HUES6 (cell line): ENCODE measurements at regions not wholly inside any gene's neighbourhood (a gene's known extent, or its start where the extent isn't known, plus 50 kb on each side); places are given as distances from the start of the nearest gene placed in this dataset.
"Not testable (repeated sequence)": the region's sequence is repeated elsewhere in the genome, so short reads cannot be mapped to it uniquely, and the experiment has no call there.

Experiments
- H3K27ac ChIP-seq: 2 replicates; pipeline ENCODE4 v1.7.0; 2013; ENCODE audit warnings: low read depth, mild to moderate bottlenecking, low read length, inconsistent platforms
- H3K27me3 ChIP-seq: 2 replicates; pipeline ENCODE4 v1.6.1; 2013; ENCODE audit warnings: low read length; ENCODE audit not compliant: control insufficient read depth, insufficient read depth
- H3K36me3 ChIP-seq: 2 replicates; pipeline ENCODE4 v1.6.1; 2013; ENCODE audit warnings: low read length; ENCODE audit not compliant: control insufficient read depth, insufficient read depth
- H3K4me1 ChIP-seq: 2 replicates; pipeline ENCODE4 v1.6.1; 2013; ENCODE audit warnings: low read length; ENCODE audit not compliant: control insufficient read depth, insufficient read depth
- H3K4me3 ChIP-seq: 2 replicates; pipeline ENCODE4 v1.5.1; 2013; ENCODE audit warnings: low read depth, low read length
- H3K9ac ChIP-seq: one replicate; pipeline ENCODE4 v1.6.1; 2013; ENCODE audit warnings: mild to moderate bottlenecking, low read length
- H3K9me3 ChIP-seq: 2 replicates; pipeline ENCODE4 v1.6.1; 2013; ENCODE audit warnings: low read depth, low read length; ENCODE audit not compliant: control insufficient read depth, insufficient read depth

DNA sequence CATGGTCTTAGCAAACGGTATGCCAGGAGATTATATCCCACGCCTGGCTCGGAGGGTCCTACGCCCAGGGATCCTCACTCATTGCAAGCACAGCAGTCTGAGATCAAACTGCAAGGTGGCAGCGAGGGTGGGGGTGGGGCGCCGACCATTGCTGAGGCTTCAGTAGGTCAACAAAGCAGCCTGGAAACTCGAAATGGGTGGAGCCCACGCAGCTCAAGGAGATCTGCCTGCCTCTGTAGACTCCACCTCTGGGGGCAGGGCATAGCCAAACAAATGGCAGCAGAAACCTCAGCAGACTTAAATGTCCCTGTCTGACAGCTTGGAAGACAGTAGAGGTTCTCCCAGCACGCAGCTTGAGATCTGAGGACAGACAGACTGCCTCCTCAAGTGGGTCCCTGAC lies 172.7 kb upstream of the IRAK1BP1 start:
- not testable (repeated sequence) for H3K9ac ChIP-seq, H3K4me3 ChIP-seq, H3K27me3 ChIP-seq, H3K36me3 ChIP-seq, H3K27ac ChIP-seq, H3K4me1 ChIP-seq
- peaks cover 10% of the 10 kb centered on the region for H3K9me3 ChIP-seq

DNA sequence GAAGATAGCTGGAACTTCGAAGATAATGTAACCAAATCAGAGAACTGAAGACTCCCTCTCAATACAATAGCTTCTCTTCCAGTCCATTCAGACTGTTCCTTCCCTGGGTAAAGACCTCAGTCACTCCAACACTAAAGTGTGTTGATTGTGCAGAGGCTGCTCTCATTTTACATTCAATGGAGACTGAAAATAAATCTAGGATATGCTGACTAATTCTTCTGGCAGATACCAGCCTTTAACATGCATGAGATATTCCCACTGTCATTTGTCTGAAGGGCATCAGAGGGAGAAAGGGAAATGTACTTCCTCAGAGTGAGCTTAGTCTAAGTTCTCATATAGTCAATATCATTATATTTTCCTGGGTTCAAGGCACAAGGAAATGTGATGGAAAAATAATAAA lies 166.4 kb upstream of the IRAK1BP1 start:
- no peaks in the 10 kb centered on the region for H3K27me3 ChIP-seq
- H3K4me1 ChIP-seq = no peaks in the 10 kb centered on the region
- H3K9me3 ChIP-seq = no peaks in the 10 kb centered on the region
- H3K27ac ChIP-seq = no peak overlapping the region
- no peaks in the 10 kb centered on the region for H3K36me3 ChIP-seq
- H3K4me3 ChIP-seq = no peak overlapping the region
- no peak overlapping the region for H3K9ac ChIP-seq

DNA sequence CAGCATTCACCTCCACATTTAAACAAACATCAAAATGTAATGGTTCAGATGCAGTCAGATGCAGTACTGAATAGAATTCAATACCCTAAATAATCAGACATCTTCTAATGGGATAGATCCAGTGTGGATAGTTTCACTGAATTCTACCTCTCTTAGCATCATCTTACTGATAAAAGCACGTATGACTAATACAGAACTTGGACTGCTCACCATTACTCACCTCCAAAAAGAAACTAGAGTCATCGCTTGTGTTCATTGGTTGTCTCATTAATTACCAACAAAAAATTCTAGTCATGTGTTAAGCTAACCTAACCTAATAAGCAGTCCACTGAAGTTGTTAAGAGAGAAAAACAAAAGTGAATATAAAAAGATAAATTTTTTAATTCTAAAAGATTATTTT lies 165.9 kb upstream of the IRAK1BP1 start:
- no peaks in the 10 kb centered on the region for H3K9me3 ChIP-seq
- no peaks in the 10 kb centered on the region for H3K27me3 ChIP-seq
- H3K36me3 ChIP-seq = no peaks in the 10 kb centered on the region
- H3K4me1 ChIP-seq = no peaks in the 10 kb centered on the region
- H3K27ac ChIP-seq = no peak overlapping the region
- no peak overlapping the region for H3K4me3 ChIP-seq
- no peak overlapping the region for H3K9ac ChIP-seq

DNA sequence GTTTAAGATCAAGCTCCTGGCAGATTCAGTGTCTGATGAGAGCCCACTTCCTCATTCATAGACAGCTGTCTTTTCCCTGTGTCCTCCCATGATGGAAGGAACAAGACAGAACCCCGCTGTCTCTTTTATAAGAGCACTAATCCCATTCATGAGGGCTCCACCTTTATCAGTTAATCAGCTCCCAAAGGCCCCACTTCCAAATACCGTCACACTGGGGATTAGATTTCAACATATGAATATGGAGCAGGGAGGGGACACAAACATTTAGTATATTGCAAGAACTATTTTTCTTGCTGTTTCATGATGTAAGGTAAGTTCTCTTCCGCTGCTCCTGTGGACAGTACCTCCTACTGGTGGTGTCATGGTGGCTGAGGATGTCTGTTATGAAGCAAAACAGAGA lies 158.3 kb upstream of the IRAK1BP1 start:
- Histone ChIP-seq H3K9me3 (no peaks in the 10 kb centered on the region), H3K36me3 (no peaks in the 10 kb centered on the region), H3K4me3 (no peak overlapping the region)

DNA sequence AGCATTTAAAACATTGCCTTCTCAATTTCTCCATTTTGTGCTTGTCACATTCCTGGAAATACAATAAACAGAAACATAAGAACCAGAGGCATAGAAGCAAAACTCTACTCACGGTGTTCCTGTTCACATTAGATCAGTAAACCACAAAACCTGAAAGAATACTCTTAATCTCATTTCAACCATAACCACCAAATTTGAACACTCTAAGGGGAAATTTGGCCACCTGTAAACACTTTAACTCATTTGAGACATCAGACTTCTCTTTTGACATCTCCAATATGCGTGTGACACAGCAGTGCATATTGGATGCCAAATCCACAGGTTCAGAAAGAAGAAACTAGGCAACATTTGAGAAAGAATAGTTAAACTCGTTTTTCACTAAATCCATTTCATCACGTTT lies 153.8 kb upstream of the IRAK1BP1 start:
- Histone ChIP-seq H3K9ac (no peak overlapping the region), H3K36me3 (no peaks in the 10 kb centered on the region), H3K27ac (no peak overlapping the region), H3K27me3 (no peaks in the 10 kb centered on the region), H3K4me3 (no peak overlapping the region), H3K9me3 (no peaks in the 10 kb centered on the region), H3K4me1 (no peaks in the 10 kb centered on the region)

More for the DNA sequence above, 158.3 kb upstream of the IRAK1BP1 start:
- Histone ChIP-seq H3K27ac (no peak overlapping the region), H3K9ac (no peak overlapping the region), H3K4me1 (no peaks in the 10 kb centered on the region), H3K27me3 (no peaks in the 10 kb centered on the region)

DNA sequence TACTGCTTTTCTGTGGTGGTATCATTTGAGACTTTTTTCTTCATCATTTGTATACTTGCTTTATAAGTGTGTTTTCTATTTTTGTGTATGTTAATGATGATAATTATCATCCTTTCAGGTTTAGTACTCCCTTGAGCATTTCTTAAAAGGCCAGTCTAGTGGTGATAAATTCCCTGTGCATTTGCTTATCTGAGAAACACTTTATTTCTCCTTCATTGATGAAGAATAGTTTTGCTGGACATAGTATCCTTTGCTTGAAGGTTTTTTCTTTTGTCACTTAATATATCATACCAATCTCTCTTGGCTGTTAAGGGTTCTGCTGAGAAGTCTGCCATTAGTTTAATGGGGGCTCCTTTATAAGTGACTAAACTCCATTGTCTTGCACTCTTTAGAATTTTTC lies 123.2 kb upstream of the IRAK1BP1 start:
- Histone ChIP-seq H3K27ac (no peak overlapping the region), H3K9me3 (peaks cover 15% of the 10 kb centered on the region), H3K27me3 (no peaks in the 10 kb centered on the region), H3K4me3 (no peak overlapping the region), H3K4me1 (no peaks in the 10 kb centered on the region), H3K9ac (no peak overlapping the region), H3K36me3 (no peaks in the 10 kb centered on the region)

DNA sequence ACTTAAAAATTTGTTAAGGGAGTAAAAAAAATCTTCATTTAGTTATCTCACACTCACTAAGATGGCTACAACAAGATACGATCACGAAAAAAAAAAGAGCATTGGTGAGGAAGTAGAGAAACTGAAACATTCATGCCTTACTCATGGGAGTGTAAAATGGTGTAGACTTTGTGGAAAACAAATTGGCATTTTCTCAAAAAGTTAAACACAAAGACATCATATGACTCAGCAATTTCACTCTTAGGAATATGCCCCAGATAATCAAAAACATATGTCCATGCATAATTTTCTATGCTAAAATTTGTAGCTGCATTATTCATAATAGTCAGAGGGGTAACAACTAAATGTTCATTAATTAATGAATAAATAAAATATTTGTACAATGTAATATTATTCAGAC lies 120.9 kb upstream of the IRAK1BP1 start:
- Histone ChIP-seq H3K9me3 (peaks cover 15% of the 10 kb centered on the region), H3K4me1 (no peaks in the 10 kb centered on the region), H3K27ac (no peak overlapping the region), H3K36me3 (no peaks in the 10 kb centered on the region), H3K4me3 (no peak overlapping the region), H3K27me3 (no peaks in the 10 kb centered on the region), H3K9ac (no peak overlapping the region)

DNA sequence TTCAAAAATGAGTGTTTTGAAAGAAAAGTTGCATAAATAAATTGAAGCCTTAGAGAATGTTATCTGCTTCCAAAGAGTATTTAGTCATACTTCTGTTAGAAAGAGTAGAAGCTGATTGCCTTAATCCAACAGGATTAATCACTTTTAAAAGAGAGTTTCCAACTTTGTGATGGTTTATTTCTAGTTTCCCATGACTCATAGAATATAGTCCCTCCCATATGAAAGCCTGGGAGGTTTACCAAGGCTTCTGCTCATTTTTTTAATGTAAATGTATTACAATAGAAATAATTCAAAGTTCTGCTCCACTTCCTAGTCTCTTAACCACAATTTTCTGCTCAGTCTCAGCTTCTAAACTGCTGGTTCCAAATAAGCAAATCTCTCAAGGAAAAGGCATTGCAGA lies 118.0 kb upstream of the IRAK1BP1 start:
- H3K9ac ChIP-seq = no peak overlapping the region
- no peak overlapping the region for H3K4me3 ChIP-seq
- peaks cover 13% of the 10 kb centered on the region for H3K9me3 ChIP-seq
- H3K27me3 ChIP-seq = no peaks in the 10 kb centered on the region
- H3K4me1 ChIP-seq = no peaks in the 10 kb centered on the region
- H3K27ac ChIP-seq = no peak overlapping the region
- H3K36me3 ChIP-seq = no peaks in the 10 kb centered on the region

DNA sequence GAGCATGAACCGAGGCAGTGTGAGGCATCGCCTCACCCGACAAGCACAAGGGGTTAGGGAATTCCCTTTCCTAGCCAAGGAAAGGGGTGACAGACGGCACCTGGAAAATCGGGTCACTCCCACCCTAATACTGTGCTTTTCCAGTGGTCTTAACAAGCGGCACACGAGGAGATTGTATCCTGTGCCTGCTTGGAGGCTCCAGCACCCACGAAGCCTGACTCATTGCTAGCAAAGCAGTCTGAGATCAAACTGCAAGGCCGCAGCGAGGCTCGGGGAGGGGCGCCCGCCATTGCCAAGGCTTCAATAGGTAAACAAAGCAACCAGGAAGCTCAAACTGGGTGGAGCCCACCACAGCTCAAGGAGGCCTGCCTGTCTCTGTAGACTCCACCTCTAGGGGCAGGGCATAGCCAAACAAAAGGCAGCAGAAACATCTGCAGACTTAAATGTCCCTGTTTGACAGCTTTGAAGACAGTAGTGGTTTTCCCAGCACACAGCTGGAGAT lies 109.0 kb upstream of the IRAK1BP1 start:
- not testable (repeated sequence) for H3K27me3 ChIP-seq, H3K9me3 ChIP-seq, H3K4me1 ChIP-seq, H3K27ac ChIP-seq, H3K4me3 ChIP-seq, H3K9ac ChIP-seq, H3K36me3 ChIP-seq

DNA sequence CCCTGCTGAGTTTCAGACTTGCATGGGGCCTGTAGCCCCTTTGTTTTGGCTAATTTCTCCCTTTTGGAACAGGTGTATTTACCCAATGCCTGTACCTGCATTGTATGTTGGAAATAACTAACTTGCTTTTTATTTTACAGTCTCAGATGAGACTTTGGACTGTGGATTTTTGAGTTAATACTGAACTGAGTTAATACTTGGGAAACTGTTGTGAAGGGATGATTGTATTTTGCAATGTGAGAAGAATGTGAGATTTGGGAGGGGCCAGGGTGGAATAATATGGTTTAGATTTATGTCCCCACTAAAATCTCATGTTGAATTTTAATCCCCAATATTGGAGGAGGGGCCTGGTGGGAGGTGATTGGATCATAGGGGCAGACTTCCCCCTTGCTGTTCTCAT lies 99.1 kb upstream of the IRAK1BP1 start:
- Histone ChIP-seq H3K27ac (no peak overlapping the region), H3K4me3 (no peak overlapping the region), H3K27me3 (no peaks in the 10 kb centered on the region), H3K9ac (no peak overlapping the region), H3K4me1 (no peaks in the 10 kb centered on the region), H3K9me3 (peaks cover 3% of the 10 kb centered on the region; the same call in 1 of the 2 replicates), H3K36me3 (no peaks in the 10 kb centered on the region)

DNA sequence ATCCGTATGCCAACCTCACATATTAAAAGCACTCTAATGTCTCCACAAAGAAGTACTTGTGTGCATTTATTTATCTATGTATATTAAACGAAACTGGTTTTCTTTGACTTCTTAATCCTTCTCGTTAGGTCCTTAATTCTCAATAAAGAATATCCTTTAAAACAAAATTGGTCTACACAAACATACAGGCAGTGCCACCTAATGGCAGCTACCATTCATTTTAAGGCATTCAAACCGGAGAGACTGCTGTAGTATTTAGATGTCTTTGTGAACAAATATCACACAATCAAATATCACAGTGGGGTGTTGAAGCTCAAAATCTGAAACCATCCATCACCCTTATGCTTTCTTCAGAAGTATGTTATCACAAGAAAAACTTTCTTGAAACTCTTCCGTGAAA lies 96.6 kb upstream of the IRAK1BP1 start:
- H3K9ac ChIP-seq = no peak overlapping the region
- H3K36me3 ChIP-seq = no peaks in the 10 kb centered on the region
- no peaks in the 10 kb centered on the region for H3K4me1 ChIP-seq
- H3K9me3 ChIP-seq = peaks cover 3% of the 10 kb centered on the region; the same call in 1 of the 2 replicates
- H3K27me3 ChIP-seq = no peaks in the 10 kb centered on the region
- H3K4me3 ChIP-seq = no peak overlapping the region
- H3K27ac ChIP-seq = no peak overlapping the region

DNA sequence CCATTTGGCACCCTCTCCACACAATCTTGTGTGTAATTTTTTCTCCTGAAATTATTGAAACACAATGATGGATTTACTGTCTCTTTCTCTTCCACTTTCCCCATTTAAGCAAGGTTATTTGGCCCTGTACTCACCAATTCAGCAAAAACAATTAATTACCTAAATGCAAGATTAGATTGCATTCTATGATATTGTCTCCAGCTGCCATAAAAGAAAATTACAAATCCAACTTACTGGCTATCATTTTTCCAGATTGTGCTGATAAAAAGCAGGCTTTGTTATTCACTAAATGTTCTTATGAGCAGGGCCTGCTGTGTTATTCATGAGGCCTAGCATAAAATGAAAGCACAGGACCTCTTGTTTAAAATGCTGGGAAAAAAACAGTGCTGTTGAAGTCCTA lies 95.8 kb upstream of the IRAK1BP1 start:
- no peaks in the 10 kb centered on the region for H3K36me3 ChIP-seq
- H3K4me3 ChIP-seq = no peak overlapping the region
- H3K9ac ChIP-seq = no peak overlapping the region
- peaks cover under 1% of the 10 kb centered on the region; the same call in 1 of the 2 replicates for H3K9me3 ChIP-seq
- H3K27me3 ChIP-seq = no peaks in the 10 kb centered on the region
- H3K27ac ChIP-seq = no peak overlapping the region
- no peaks in the 10 kb centered on the region for H3K4me1 ChIP-seq
